ENCODE measurements at regions not wholly inside any gene's neighbourhood (a gene's known extent, or its start where the extent isn't known, plus 50 kb on each side); places are given as distances from the start of the nearest gene placed in this dataset.

DNA sequence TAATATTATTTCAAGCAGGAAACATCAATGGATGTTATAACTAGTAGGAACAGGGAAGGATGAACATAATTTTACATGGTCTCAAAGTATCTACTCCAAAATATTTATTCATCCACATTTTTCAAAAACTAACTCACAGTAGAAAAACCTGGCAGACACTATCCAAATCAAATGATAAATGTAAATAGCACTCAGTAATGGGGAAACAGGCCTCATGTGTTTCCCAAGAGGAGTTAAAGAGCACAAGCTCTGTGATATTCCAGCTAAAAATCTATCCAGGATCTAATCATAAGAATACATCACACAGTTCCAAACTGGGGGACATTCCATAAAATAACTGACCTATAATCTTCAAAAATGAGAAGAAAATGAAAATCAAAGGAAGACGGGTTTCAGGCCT, 443.1 kb downstream of the ZNF608 start:
- DNase-seq (ENCODE audit: low spot score): no peak

DNA sequence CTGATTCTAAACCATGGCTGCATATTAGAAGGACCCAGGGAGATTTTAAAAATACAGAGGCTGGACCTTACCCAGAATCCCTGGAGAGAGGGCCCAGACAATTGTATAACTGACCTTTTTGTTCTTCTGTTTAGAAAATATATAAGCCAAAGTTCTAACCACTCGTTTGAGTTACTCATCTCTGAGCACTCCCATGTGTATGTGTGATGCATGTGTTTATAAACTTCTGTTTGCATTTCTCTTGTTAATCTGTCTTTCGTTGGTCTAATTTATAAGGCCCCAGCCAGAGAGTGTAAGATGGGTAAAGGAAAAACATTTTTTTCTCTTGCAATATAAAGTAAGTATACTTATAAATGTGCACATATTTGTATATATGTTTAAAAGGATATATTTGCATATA, 443.9 kb downstream of the ZNF608 start:
- no peak for DNase-seq (ENCODE audit: low spot score)

DNA sequence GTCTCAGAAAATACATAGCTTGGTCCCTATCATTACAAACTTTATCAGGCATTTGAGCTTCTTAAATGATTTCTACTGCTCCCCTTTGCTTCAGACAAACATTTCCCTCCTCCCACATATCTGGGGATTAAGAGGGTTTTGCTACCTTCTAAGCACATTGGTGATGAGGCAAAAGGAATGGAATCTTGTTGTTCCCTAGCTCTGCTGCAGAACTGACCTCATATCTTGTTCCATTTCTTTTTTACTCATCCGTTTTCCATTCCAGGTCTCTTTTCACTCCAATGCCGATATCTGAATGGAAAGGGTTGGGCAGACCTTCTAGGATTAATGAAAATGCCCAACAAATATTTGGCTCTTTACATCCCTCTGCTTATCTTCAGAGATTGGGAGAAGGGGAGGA, 444.6 kb downstream of the ZNF608 start:
- DNase-seq (ENCODE audit: low spot score): no peak

DNA sequence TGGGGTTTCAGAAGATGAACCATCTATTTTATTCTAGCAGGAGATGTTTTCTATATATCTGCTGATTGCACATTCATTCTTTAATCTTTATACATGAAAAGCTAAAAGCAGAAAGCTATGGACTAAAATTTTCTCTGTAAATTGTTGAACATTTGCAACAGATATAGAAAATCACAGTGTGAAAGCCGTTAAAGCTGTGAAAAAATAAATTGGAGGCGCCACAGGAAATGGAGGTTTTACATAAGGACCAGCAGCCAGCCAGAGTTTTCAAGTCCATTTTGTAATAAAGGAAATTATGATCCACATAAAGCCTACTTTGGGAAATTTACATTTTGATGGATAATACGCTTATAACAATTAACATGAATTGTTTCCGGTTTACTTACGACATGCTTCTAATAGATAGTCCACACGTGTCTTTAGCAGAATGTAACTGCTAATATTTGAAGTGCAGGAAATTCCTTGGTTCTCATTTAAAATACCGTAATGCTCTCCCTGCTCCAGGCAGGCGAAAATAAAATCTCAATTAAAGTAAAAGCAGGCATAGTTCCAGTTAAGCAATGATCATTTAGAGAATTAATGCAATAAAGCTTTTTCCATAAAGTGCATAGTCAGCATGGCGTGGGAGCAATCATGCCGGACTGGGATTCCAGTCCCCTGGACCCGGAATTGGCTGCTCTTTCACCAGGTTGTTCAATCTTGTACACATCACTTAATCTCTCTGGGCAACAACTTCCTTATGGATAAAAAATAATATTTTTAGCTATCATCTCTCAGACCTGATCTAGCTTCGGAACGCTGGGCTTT, 445.4 kb downstream of the ZNF608 start:
- DNase-seq (ENCODE audit: low spot score): no peak

DNA sequence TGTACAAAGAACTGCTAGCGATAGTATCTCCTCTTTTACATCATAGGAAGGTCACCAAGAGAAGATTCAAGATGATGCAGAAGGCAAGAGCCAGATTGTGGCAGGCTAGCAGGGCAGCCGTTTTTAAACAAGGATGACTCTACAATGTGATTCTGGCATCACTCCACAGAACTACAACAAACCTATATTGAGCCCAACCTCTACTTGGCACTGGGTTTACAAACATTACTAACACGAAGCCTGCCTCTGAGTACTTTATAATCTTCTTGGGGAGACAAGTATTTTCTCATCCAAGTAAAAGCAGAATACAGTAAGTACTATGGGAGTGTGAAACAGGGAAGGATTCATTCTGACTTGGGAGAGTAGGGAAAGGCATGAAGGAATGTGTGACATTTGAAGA, 448.6 kb downstream of the ZNF608 start:
- DNase-seq (ENCODE audit: low spot score): no peak

DNA sequence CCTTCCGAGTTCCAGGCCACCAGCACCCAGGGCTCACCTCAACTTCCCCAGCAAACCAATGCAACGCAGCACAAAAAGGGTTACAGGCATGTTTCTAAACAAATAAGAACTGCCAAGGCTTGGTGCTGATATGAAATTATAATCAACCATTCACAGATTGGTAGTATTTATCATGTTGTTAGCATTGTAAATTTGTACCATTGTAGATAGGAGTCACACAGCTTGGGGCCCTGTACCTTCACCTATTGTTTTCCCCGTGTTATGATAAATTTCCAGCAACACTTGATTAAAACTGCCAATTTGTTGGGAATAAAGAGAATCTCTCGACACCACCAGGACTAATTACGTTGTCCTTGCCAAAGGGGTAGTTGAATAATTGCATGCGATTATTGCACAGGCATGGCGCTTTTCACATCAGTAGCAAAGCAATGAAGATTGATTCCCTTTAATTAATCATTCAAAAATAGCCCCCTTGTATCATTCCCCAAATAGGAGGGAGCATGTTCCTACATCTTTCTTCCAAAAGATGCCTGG, 454.1 kb downstream of the ZNF608 start:
- DNase-seq (ENCODE audit: low spot score): no peak

DNA sequence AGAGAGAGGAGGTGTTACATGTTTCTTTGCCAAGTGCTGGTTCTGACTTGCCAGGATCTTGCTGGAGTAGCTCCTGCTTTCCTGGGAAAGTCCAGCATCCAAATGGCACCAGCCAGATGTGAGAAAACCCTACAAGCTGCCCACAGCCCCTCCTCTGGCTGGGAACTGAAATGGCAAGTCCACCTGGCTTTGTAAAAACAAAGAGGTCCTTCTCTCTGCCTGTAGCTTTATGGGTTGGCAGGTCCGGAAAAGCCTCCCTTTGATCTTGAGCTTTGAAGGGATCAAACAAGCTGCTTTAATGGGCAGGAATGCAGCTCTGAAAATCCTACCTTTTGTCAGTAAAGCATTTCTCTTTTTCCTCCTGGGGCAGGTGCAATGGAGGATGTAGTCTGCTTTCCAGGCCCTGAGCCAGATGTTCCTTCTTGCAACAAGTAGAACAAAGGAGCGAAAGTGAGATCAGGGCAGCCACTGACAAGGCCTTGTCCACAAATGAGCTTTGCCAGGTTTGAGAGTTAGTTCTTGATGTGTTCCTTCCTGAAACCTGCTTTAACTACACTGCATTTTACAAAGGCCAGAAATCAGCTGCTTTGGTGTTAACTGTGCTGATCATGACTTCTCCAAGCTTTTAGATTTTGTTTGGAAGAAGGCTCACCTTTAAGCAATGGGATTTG, 456.7 kb downstream of the ZNF608 start:
- no peak for DNase-seq (ENCODE audit: low spot score)

DNA sequence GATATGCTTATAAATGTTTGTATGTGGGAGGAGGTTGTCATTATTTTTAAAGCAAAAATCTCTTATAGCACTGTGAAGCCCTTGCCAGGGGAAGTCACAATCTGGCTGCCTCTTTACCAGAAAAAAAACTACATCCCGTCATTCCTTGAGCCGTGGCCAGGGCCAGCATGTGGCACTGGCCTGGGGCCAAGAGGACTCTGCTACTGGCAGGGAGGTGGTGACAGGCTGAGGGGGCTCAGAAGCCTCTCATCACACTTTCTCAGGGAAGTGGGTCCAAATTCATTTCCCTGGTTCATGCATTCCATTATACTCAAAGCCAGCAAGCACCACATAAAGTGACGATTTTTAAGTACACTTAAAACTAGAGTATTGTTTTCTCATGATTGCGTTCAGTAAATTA, 457.3 kb downstream of the ZNF608 start:
- DNase-seq (ENCODE audit: low spot score): no peak

DNA sequence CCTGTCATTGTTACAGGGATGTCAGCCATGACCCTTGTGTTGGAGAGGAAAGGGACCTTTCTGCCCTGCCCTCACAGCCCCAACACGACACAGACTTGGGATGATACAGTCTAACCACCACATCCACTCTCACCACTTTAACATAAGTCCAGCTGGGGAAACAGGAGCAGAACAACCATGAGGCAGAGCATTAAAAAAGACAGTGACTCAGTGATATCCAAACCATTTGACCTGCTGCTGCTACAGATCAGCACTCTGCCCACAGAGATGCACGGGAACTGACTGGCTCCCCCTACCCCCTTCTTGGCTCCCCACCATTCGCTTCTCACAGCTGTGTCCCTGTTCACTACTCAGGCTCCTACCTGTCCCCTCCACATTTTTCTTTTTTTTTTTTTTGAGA, 458.6 kb downstream of the ZNF608 start:
- DNase-seq (ENCODE audit: low spot score): no peak

DNA sequence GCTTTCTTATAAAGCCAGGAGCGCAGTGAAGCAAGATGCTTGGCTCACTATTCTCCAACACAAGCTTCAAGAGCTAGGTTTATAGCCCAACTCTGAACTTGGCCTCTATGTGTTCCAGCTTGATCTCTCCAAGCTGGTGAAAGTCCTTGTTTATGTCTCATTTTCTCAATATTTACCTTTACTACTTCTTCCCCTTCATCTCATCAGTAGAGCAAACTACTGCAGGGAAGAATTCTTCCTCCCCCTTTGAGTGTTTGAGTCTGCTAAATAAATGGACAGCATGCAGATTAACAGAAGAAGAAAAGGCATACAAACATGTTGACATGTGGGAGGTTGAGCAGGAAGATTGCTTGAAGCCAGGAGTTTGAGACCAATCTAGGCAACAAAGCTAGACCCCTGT, 460.7 kb downstream of the ZNF608 start:
- no peak for DNase-seq (ENCODE audit: low spot score)

DNA sequence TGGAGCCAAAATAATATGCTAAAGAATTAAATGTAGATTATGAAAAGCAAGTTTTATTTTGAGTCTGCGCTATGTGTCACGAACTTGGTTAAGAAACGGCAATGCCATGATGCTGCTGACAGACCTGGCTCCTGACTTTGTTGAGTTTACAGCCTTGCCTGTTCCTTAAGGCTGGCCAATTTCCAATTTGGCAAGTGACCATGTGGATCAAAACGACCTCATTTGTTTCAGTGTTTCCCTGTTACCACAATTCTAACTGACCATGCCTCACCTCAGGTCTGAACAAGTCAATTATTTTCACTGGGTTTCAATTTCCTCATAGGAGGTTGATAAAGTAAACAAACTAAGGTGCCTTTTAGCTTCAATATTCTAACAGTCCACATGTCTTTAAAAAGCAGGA, 461.4 kb downstream of the ZNF608 start:
- no peak for DNase-seq (ENCODE audit: low spot score)

DNA sequence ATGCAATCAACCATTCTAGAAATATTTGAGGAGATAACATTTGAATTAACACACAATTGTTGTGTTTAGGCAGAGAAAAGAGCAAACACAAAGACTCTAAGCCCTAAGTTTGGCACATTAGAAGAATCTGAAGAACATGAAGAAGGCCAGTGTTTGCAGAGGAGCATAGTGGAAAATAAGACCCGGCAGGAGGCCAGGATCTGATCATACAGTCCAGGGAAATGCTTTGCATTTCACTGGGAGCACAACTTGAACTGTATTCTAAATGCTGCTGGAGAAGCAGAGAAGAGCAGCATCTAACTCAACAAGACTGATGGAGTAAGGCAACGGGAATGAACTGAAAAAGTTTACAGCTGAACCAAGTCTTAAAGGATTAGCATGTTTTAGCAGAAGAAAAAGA, 463.4 kb downstream of the ZNF608 start:
- no peak for DNase-seq (ENCODE audit: low spot score)

DNA sequence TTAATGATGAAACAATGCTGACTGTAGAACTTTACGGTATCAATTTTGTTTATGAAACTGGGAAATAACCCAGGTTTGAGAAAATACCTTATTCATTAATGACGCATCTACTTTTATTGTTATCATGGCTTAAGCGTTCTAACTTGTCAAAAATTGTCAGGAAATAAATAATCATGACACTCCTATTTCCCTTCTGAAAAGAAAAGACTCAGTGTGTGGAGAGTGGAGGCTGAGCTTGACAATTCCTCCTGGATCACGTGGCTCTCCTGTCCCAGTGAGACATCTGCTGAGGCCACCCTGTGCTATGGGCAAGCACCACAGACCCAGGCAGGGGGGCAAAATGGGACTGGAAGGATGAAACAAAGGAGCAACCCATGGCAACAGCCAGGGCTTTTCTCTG, 466.4 kb downstream of the ZNF608 start:
- DNase-seq (ENCODE audit: low spot score): no peak

DNA sequence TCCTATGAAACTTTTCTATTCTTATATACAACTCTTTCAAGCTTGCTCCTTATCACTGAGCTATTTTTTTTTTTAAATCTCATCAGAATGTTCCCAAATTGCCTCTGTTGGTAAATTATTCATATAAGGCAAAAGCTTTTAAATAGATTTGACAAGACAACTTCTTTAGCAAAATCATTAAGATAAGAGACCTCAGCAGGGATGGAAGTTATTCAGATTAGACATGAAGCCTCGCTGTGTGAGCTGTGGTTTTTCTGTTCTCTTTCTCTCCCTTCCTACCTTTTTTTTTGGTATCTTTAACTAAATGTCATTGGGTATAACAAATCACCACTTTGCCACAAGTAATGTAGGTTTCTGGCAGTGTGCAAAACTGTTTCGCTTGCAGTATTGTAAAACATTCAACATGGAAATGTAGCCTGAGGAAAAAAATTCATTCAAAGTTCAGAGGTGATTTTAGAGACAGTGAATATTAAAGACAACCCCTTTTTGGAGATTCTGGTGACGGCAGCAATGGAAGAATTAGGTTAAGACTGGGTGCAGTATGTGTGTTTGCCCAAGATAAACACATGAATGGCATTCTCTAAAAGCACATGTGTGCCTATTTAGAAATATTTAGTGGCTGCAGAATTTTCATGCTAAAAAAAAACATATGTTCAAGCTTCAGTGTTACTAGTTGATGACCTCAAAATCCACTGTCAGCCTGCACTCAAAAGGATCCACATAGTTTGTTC, 467.1 kb downstream of the ZNF608 start:
- DNase-seq (ENCODE audit: low spot score): no peak

DNA sequence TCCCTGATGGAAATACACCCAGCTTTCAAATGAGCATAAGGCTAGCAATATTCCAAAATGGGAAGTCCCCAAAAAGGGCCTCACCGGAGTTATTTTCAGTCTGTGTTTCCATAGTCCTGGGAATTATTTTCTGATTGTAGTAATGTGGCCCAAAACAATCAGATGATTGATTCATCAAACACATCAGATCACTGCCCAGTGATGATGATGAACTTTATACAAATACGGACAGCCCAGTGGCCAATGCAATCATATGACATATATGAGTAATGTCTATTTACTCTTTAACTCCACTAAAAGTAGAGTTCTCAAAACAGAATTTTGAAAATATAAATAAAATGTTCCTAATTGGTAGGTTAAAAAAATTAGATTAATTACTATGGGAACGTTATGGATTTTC, 467.8 kb downstream of the ZNF608 start:
- no peak for DNase-seq (ENCODE audit: low spot score)

DNA sequence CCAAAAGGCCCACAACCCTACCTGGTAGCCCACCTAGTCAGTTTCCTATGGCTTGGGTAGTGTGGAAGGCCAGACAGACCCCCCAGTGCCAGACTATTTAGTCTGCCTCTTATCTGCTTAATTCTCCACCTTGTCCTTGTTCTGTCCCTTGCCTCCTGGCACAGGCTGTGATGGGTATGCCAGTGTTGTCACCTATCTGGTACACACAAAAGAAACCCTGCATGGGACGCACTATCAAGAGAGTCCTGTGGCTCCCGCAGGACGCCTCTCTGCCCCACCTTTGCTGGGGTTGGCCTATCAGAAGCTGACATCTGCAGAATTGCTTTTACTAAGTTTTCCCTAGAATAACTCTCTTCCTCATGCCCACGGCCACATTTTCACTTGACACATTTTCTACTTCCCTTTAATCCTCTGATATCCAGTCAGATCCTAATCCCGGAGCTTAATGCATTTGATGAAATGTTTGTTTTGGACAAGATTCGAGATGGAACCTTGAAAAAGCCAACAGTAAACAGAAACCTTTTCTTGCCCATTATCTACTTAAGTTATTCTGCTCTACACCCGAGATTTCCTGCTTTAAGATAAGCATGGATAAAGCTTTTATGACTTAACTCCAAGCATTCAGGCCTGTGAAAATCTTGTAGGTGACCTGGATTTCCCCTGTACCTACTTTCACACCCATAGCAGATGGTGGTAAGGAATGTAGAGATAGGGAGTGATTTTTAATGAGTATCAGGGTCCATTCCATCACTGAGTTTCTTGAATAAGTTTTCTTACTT, 468.5 kb downstream of the ZNF608 start:
- DNase-seq (ENCODE audit: low spot score): no peak

DNA sequence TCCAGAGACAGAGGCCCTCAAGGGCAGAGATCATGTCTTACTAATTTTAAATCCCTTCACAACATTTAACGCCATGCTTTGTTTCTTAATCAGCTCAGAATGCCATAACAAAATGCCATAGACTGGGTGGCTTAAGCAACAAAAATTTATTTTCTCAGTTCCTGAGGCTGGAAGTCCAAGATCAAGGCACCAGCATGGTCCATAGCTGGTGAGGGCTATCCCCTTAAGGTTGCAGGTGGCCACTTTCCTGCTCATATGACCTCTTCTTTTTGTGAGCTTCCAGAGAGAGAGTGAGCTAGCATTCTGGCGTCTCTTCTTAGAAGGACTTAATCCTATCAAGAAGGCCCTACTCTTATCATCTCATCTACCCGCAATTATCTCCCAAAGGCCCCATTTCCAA, 470.3 kb downstream of the ZNF608 start:
- DNase-seq (ENCODE audit: low spot score): no peak

DNA sequence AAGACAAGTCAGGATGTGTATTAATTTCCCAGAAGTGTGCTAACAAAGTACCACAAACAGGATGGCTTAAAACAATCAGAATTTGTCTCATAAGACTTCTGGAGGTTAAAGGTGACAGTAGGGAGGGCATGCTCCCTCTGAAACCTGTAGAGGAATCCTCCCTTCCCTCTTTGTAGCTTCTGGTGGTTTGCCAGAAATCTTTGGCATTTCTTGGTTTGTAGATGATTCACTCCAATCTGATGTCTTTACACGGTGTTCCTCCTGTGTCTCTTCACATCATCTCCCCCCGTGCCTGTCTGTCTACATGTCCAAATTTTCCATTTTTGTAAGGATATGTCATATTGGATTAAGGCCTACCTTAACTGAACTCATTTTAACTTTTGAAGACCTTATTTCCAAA, 471.5 kb downstream of the ZNF608 start:
- no peak for DNase-seq (ENCODE audit: low spot score)

DNA sequence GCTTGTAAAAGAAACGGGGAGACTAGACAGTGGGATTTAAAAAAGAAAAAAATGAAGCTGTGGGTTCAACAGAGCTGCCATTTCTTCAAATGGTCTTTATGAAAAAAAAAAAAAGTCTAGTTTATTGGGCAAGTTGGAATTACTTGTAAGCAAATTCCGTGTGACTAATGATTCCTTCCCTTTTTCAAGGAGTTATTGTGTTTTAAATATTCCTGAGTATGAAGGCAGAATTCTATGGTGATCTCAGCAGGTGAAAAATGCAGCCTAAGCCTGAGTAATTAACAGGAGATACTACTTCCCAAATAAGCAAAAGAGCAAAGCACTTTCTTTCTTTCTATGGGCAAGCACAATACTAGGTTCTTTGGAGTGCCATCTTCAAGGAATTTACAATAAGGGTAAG, 481.9 kb downstream of the ZNF608 start:
- no peak for DNase-seq (ENCODE audit: low spot score)

DNA sequence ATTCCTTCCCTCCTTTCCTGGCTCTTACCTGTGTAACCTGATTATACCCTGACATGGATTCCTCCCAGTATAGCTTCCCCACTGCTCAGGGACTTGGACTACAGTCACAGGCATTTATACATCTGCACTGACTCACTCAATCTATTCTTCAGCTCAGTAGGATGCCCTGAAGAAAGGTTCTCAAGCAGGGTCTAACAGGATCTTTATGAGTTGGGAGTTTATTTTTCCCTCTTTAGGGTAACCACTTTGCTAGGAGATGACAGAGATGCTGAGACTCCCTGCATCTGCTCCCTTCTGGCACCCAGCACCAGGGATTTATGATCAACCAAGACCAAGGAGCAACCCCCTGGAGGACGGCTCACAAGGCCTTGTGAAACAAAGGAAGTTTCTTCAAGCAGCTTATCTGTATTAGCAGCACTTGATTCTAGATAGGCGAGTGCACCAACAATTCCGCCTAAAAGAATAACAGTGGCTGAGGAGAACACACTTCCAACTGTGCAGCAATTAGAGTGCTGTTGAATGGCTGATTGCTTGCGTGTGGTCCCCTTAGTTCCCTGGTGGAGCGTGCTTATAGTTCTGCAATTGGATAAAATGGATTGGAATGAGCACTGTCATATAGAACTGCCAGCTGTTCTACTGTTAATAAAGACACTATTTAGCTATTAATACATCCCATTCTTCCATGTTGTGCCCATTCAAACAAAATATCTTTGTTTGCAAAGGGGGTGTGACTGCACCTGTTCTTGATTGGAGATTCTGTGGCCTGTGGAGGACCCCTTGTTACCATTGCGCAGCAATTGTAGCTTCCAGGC, 482.6 kb downstream of the ZNF608 start:
- DNase-seq (ENCODE audit: low spot score): no peak

DNA sequence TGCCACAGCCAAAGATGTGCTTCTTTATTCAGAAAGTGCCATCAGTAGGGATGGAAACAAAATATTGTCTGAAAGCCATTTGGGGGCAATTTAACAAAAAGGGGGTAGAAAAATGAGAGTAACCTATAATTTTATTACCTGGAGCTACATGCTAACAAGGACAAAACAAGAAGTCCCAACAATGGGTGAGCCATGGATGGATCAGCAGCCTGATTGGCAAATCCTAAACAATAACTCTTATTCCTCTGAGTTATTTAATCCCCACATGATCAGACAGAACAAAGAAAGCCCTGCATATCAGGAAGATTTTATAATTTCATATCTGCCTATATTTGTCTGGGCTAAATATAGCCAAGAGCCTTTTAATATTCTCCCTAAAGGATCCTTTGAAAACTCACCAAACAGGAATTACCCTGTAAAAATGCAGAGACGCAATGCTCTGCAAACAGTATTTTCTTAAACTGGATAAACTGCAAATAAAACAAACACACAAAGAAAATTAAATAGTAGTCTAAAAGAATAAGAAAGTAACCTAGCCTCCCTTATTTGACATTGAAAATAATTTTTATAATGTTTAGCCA, 483.4 kb downstream of the ZNF608 start:
- DNase-seq (ENCODE audit: low spot score): no peak
